T-helper 2 cell treated with Interferon-gamma antibody and Interleukin-4, amounts not matched to agents 5 μg/mL and 100 μg/mL, for 36 hours (primary cell): ENCODE measurements at regions not wholly inside any gene's neighbourhood (a gene's known extent, or its start where the extent isn't known, plus 50 kb on each side); places are given as distances from the start of the nearest gene placed in this dataset.

ENCODE experiments used
- DNase-seq: peaks from one replicate; pipeline ENCODE4 v3.0.0; 2021; ENCODE audit warnings: low spot score
- H3K27ac Mint-ChIP-seq: one replicate; pipeline ENCODE4 v1.8.0; 2021; ENCODE audit warnings: mild to moderate bottlenecking, mixed read lengths
- H3K27me3 Mint-ChIP-seq: one replicate; pipeline ENCODE4 v1.8.0; 2021; ENCODE audit warnings: low read depth, mixed read lengths
- H3K36me3 Mint-ChIP-seq: one replicate; pipeline ENCODE4 v1.8.0; 2021; ENCODE audit warnings: low read depth, mixed read lengths
- H3K4me1 Mint-ChIP-seq: one replicate; pipeline ENCODE4 v1.8.0; 2021; ENCODE audit warnings: low read depth, mixed read lengths
- H3K4me3 Mint-ChIP-seq: one replicate; pipeline ENCODE4 v1.8.0; 2022; ENCODE audit warnings: mild to moderate bottlenecking, moderate library complexity, mixed read lengths
- H3K9me3 Mint-ChIP-seq: one replicate; pipeline ENCODE4 v1.8.0; 2021; ENCODE audit warnings: mixed read lengths

DNA sequence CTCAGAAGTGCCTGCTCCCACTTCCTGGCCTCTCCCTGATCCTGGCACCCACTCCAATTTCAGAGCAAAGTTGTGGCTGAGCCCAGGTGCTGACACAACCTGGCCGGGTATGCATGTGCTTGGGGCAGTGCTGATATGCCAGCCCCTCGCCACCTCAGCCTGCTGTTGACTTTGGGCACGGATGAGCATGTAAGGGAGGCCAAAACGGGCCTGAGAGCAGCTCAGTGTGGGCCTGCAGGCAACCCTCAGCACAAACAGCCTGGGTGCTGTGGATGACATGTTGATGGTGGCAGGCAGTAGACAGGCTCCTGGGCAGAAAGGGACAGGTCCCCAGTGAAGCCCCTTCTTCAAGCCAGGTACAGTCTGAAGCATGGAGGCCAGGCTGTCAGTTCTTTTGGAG is 553.6 kb upstream of the FSIP2 start:
- no peaks in the 10 kb centered on the region for H3K9me3 Mint-ChIP-seq
- DNase-seq, result no peak
- no peaks in the 10 kb centered on the region for H3K27me3 Mint-ChIP-seq
- no peaks in the 10 kb centered on the region for H3K36me3 Mint-ChIP-seq
- H3K4me1 Mint-ChIP-seq, result no peaks in the 10 kb centered on the region
- H3K27ac Mint-ChIP-seq, result no peak overlapping the region
- H3K4me3 Mint-ChIP-seq, result no peak overlapping the region

- H3K27ac Mint-ChIP-seq, result no peak overlapping the region
- H3K36me3 Mint-ChIP-seq, result no peaks in the 10 kb centered on the region
- H3K27me3 Mint-ChIP-seq, result no peaks in the 10 kb centered on the region
- DNase-seq, result no peak
- no peaks in the 10 kb centered on the region for H3K4me1 Mint-ChIP-seq
- H3K4me3 Mint-ChIP-seq, result no peak overlapping the region
- no peaks in the 10 kb centered on the region for H3K9me3 Mint-ChIP-seq
These were observed 551.2 kb upstream of the FSIP2 start for GRCh38 chr2:185187421-185187820.

- no peak for DNase-seq
- H3K27ac Mint-ChIP-seq, result no peak overlapping the region
- no peak overlapping the region for H3K4me3 Mint-ChIP-seq
- H3K9me3 Mint-ChIP-seq, result no peaks in the 10 kb centered on the region
- no peaks in the 10 kb centered on the region for H3K27me3 Mint-ChIP-seq
- no peaks in the 10 kb centered on the region for H3K36me3 Mint-ChIP-seq
- H3K4me1 Mint-ChIP-seq, result no peaks in the 10 kb centered on the region
These were observed 549.9 kb upstream of the FSIP2 start for GRCh38 chr2:185188656-185189055.

GRCh38 chr2:185201063-185201462 is 537.5 kb upstream of the FSIP2 start:
- Mint-ChIP-seq H3K27ac (no peak overlapping the region), H3K4me1 (no peaks in the 10 kb centered on the region), H3K27me3 (no peaks in the 10 kb centered on the region), H3K4me3 (no peak overlapping the region), H3K9me3 (no peaks in the 10 kb centered on the region), H3K36me3 (no peaks in the 10 kb centered on the region)
- DNase-seq, result no peak

DNA sequence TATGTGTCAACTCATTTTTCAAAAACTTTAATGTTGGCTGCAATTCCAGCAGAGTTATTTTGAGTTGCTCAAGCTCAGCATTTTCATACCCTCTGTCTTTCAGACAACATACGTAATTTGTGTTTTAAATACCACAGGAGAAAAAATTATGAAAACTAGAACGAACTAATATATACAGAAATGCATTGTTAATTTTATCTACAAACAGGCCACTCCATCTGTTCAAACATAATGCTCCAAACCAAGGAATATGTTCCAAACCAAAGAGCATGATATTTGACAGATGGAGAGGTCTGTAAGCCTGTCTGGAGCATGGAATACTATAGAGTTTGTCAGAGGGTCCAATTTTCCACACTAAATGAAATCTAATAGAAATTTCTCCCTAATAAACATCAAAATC is 536.2 kb upstream of the FSIP2 start:
- DNase-seq, result no peak
- H3K4me3 Mint-ChIP-seq, result no peak overlapping the region
- no peaks in the 10 kb centered on the region for H3K9me3 Mint-ChIP-seq
- no peaks in the 10 kb centered on the region for H3K27me3 Mint-ChIP-seq
- no peaks in the 10 kb centered on the region for H3K36me3 Mint-ChIP-seq
- H3K4me1 Mint-ChIP-seq, result no peaks in the 10 kb centered on the region
- no peak overlapping the region for H3K27ac Mint-ChIP-seq

DNA sequence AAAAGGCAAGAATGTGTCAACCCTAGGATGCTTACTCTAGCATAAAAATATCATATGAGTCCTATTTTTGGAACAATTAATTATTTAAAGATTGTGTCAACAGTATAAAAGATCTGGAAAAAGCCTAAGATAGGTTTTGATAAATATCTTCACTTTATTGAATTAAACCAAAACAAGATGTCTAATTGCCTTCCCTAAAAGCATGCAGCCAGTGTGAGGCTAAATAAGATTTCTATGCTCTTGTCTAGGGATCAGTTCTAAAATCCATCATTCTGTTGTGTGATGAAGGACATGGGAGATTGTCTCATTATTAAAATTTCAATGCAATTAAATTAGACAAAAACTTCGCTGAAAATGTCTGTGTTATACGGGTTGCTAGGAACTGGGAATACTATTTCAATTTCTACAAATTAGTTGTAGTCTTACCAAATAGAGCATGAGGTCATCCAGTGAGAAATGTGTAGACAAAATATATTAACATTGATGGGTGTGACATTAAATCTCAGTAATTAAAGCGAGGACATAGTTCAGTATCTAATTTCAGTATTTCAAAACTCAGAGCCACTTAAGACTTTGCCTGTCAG is 535.6 kb upstream of the FSIP2 start:
- Mint-ChIP-seq H3K9me3 (no peaks in the 10 kb centered on the region), H3K27ac (no peak overlapping the region), H3K27me3 (no peaks in the 10 kb centered on the region), H3K4me1 (no peaks in the 10 kb centered on the region), H3K36me3 (no peaks in the 10 kb centered on the region), H3K4me3 (no peak overlapping the region)
- no peak for DNase-seq

DNA sequence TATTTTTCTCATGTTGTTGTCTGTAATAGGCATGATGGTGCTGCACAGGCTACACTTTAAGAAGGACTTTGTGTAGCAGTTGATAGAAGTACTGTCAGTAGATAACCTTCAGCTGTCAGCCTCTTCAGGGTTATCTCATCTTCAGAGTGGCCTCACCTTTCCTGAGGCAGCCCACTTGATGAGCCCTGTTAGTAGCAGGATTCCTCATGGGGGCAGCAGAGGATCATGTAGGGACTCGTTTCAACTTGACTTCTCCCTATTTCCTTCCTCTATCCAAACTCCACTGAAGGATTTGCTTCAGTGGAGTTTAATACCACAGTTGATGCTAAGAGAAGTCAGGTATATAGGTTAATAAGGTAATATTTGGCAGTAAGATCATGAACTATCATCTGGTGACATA is 530.3 kb upstream of the FSIP2 start:
- Mint-ChIP-seq H3K27ac (no peak overlapping the region), H3K4me3 (no peak overlapping the region), H3K9me3 (no peaks in the 10 kb centered on the region), H3K27me3 (no peaks in the 10 kb centered on the region), H3K4me1 (no peaks in the 10 kb centered on the region), H3K36me3 (no peaks in the 10 kb centered on the region)
- DNase-seq, result no peak

DNA sequence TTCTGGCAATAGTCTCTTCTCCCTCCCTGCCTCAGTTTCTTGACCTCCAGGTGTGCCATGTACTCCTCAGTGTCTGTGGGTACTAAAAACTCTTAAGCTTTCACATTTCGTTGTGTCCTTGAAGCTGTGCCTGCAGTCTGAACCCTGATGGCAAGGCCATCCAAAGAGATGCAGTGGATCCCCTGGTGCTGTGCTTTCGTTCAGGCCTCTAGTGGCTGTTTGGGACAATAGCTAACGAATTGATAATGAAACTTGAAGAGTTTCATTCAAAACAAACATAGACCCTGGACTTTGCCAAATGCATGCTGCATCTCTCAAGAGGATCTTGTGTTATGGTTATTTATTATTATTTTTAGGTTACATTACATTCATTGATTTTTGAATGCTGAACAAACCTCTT is 523.1 kb upstream of the FSIP2 start:
- H3K36me3 Mint-ChIP-seq, result no peaks in the 10 kb centered on the region
- no peaks in the 10 kb centered on the region for H3K9me3 Mint-ChIP-seq
- no peak overlapping the region for H3K27ac Mint-ChIP-seq
- H3K4me3 Mint-ChIP-seq, result no peak overlapping the region
- no peak for DNase-seq
- H3K27me3 Mint-ChIP-seq, result no peaks in the 10 kb centered on the region
- H3K4me1 Mint-ChIP-seq, result no peaks in the 10 kb centered on the region

- Mint-ChIP-seq H3K4me3 (no peak overlapping the region), H3K4me1 (no peaks in the 10 kb centered on the region), H3K27ac (no peak overlapping the region), H3K27me3 (no peaks in the 10 kb centered on the region), H3K36me3 (no peaks in the 10 kb centered on the region), H3K9me3 (no peaks in the 10 kb centered on the region)
- DNase-seq, result no peak
These were observed 518.6 kb upstream of the FSIP2 start for GRCh38 chr2:185219981-185220380.

DNA sequence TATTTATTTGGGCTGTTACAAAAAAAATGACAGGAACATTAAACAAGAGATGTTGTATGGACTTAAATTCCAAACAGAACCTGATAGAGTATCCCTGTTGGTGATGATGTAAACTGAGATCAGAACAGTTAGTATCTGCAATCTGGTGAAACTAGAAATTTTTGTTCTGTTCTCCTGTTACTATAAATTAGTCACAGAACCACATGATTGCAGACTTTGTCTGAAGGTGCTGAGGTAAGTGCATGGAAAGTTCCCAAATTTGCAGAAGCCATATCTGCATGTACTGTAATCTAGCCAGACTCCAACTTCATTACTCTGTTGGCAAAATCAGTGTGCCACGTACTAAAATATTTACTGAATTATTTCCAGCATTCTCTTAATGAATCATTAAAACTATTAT is 516.3 kb upstream of the FSIP2 start:
- no peak for DNase-seq
- Mint-ChIP-seq H3K27me3 (no peaks in the 10 kb centered on the region), H3K27ac (no peak overlapping the region), H3K9me3 (no peaks in the 10 kb centered on the region), H3K36me3 (no peaks in the 10 kb centered on the region), H3K4me3 (no peak overlapping the region), H3K4me1 (no peaks in the 10 kb centered on the region)

DNA sequence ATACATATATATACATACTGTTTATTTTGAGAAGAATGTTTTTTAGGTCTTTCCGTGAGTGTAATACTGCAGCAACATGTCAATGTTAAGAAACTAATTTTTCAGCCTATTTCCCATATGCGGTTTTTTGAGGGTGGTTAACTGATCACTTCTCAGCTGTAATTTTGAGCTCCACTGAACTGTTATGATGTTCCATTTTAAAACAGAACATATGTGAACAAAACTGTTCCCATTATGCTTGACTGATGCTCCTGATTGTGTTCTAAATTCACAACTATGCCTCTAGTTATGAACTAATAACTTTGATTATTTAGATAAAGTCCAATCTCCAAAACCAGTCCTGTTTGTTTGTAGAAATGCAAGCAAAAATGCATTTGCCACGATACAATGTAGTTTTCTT is 511.2 kb upstream of the FSIP2 start:
- no peaks in the 10 kb centered on the region for H3K4me1 Mint-ChIP-seq
- DNase-seq, result no peak
- H3K4me3 Mint-ChIP-seq, result no peak overlapping the region
- no peaks in the 10 kb centered on the region for H3K36me3 Mint-ChIP-seq
- H3K27ac Mint-ChIP-seq, result no peak overlapping the region
- no peaks in the 10 kb centered on the region for H3K27me3 Mint-ChIP-seq
- H3K9me3 Mint-ChIP-seq, result no peaks in the 10 kb centered on the region

DNA sequence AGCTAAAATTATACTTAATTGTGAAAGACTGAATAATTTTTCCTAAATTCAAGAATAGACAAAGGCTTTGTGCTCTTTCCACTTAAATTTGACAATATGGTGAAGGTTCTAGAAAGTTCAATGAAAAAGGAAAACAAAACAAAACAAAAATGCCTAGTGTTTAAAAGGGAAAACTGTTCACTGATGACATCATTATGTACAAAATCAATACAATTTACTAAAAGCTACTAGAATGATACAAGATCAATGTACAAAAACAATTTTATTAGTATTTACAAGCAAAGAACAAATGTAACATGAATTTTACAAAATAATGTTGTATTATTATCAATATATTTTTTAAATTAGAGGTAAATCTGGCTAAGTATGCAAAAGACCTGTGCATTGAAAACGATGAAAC is 499.1 kb upstream of the FSIP2 start:
- H3K36me3 Mint-ChIP-seq, result no peaks in the 10 kb centered on the region
- no peak overlapping the region for H3K4me3 Mint-ChIP-seq
- no peak for DNase-seq
- H3K9me3 Mint-ChIP-seq, result peaks cover 5% of the 10 kb centered on the region
- H3K4me1 Mint-ChIP-seq, result no peaks in the 10 kb centered on the region
- H3K27ac Mint-ChIP-seq, result no peak overlapping the region
- no peaks in the 10 kb centered on the region for H3K27me3 Mint-ChIP-seq

GRCh38 chr2:185240796-185241195 is 497.8 kb upstream of the FSIP2 start:
- no peaks in the 10 kb centered on the region for H3K36me3 Mint-ChIP-seq
- no peak overlapping the region for H3K27ac Mint-ChIP-seq
- H3K9me3 Mint-ChIP-seq, result peaks cover 7% of the 10 kb centered on the region
- H3K4me1 Mint-ChIP-seq, result no peaks in the 10 kb centered on the region
- DNase-seq, result no peak
- H3K4me3 Mint-ChIP-seq, result no peak overlapping the region
- no peaks in the 10 kb centered on the region for H3K27me3 Mint-ChIP-seq

DNA sequence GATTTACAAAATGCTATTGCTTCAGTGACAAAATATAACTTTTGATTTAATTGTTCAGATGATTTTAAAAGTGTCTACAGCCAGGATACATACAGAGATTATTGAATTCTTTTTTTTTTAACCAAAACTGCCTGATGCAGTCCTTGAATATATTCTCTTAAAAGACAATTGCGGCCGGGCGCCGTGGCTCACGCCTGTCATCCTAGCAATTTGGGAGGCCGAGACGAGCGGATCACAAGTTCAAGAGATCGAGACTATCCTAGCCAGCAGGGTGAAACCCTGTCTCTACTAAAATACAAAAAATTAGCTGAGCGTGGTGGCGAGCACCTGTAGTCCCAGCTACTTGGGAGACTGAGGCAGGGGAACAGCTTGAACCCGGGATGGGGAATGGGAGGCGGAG is 497.0 kb upstream of the FSIP2 start:
- Mint-ChIP-seq H3K4me1 (no peaks in the 10 kb centered on the region), H3K27ac (no peak overlapping the region), H3K27me3 (no peaks in the 10 kb centered on the region), H3K9me3 (peaks cover 4% of the 10 kb centered on the region), H3K4me3 (no peak overlapping the region), H3K36me3 (no peaks in the 10 kb centered on the region)
- no peak for DNase-seq

DNA sequence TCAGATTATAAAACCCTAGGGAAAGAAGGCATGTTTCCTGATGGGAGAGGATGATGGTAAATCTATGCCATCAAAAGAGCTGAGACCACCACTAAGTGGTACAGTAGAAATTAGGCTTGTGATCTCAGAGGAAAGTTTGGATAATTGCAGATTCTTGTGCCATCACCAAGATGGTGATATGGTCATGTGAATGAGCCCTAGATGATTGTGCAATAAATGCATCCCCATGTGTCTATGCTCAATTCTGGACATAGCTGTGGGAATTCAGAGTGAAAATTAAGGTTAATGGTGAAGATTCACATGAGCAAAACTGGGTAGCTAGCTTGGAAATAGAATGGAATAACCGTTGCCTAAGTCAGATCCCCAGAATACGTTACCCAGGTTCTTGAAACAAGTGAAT is 496.1 kb upstream of the FSIP2 start:
- Mint-ChIP-seq H3K4me1 (no peaks in the 10 kb centered on the region), H3K27me3 (no peaks in the 10 kb centered on the region), H3K4me3 (no peak overlapping the region), H3K36me3 (no peaks in the 10 kb centered on the region), H3K27ac (no peak overlapping the region), H3K9me3 (peaks cover 4% of the 10 kb centered on the region)
- no peak for DNase-seq
